IPS-18a (cell line): ENCODE measurements at regions not wholly inside any gene's neighbourhood (a gene's known extent, or its start where the extent isn't known, plus 50 kb on each side); places are given as distances from the start of the nearest gene placed in this dataset.
A peak's percentile ranks its signal among the peaks of the same experiment; 100 is the strongest.
"Not testable (repeated sequence)": the region's sequence is repeated elsewhere in the genome, so short reads cannot be mapped to it uniquely, and the experiment has no call there.

Experiments used
- H3K27ac ChIP-seq: one replicate; pipeline ENCODE4 v1.5.1; 2013; ENCODE audit warnings: low read length
- H3K27me3 ChIP-seq: one replicate; pipeline ENCODE4 v1.6.1; 2013; ENCODE audit warnings: mild to moderate bottlenecking, low read length; ENCODE audit not compliant: control insufficient read depth, insufficient read depth
- H3K36me3 ChIP-seq: one replicate; pipeline ENCODE4 v1.6.1; 2013; ENCODE audit warnings: low read depth, low read length; ENCODE audit not compliant: control insufficient read depth
- H3K4me1 ChIP-seq: one replicate; pipeline ENCODE4 v1.6.1; 2013; ENCODE audit warnings: low read depth, low read length; ENCODE audit not compliant: control insufficient read depth
- H3K4me3 ChIP-seq: one replicate; pipeline ENCODE4 v1.5.1; 2013; ENCODE audit warnings: low read length
- H3K9ac ChIP-seq: one replicate; pipeline ENCODE4 v1.6.1; 2013; ENCODE audit warnings: mild to moderate bottlenecking, low read length, moderate library complexity
- H3K9me3 ChIP-seq: one replicate; pipeline ENCODE4 v1.6.1; 2013; ENCODE audit warnings: low read depth, low read length; ENCODE audit not compliant: control insufficient read depth

GRCh38 chr2:89756616-89757015 is 1065.1 kb downstream of the RPIA start:
- not testable (repeated sequence) for H3K9ac ChIP-seq, H3K36me3 ChIP-seq, H3K4me3 ChIP-seq, H3K9me3 ChIP-seq, H3K4me1 ChIP-seq, H3K27ac ChIP-seq, H3K27me3 ChIP-seq

GRCh38 chr2:89758332-89759026 is 1067.0 kb downstream of the RPIA start:
- H3K27me3 ChIP-seq, H3K9ac ChIP-seq, H3K4me1 ChIP-seq, H3K27ac ChIP-seq, H3K9me3 ChIP-seq, H3K36me3 ChIP-seq, H3K4me3 ChIP-seq: not testable (repeated sequence)

GRCh38 chr2:89760762-89761161 is 1069.3 kb downstream of the RPIA start:
- H3K4me3 ChIP-seq, H3K9me3 ChIP-seq, H3K27ac ChIP-seq, H3K36me3 ChIP-seq, H3K27me3 ChIP-seq, H3K9ac ChIP-seq, H3K4me1 ChIP-seq: not testable (repeated sequence)

- H3K9me3 ChIP-seq, H3K36me3 ChIP-seq, H3K27me3 ChIP-seq, H3K27ac ChIP-seq, H3K4me1 ChIP-seq, H3K9ac ChIP-seq, H3K4me3 ChIP-seq: not testable (repeated sequence)
Measured at GRCh38 chr2:89761171-89761570, 1069.7 kb downstream of the RPIA start.

- not testable (repeated sequence) for H3K27ac ChIP-seq, H3K27me3 ChIP-seq, H3K4me3 ChIP-seq, H3K4me1 ChIP-seq, H3K9ac ChIP-seq, H3K9me3 ChIP-seq, H3K36me3 ChIP-seq
Measured at GRCh38 chr2:89761863-89762262, 1070.4 kb downstream of the RPIA start.

DNA sequence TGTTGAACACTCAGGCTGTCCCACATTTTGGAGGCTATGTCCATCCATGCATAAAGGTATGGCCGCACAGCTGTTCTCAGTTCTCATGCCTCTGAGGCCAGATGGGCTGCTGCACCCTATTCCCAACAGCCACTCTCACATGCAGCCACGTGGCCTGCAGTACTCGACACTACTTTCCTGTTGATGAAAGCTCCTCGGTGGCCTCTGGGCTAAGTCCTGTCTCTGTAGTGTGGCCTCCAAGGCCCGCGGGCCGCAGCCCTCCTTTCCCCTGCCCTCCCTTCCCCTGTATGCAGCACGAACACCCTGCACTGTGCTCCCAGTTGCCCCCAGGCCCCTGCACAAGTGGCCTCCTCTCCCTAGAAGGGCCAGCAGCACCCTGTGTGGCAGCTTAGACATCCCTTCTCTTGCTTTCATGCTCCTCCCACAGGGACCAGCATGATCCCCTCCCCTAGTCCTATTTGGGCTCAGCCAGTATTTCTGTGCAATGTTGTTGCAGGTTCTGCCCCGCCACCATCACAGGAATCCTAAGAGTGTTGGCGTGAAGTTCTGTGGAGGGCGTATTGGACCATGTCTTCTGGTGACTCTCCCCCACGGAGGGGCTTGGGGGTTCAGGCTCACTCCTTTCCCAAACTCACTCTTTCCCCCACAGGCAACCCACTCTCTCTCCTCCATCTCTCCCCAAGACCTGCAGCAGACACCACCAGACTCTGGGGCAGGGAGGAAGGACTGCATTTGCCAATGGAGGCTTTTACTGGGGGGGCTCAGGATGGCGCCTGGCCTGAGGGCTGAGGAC is 1071.2 kb downstream of the RPIA start:
- H3K4me1 ChIP-seq: not testable (repeated sequence)

DNA sequence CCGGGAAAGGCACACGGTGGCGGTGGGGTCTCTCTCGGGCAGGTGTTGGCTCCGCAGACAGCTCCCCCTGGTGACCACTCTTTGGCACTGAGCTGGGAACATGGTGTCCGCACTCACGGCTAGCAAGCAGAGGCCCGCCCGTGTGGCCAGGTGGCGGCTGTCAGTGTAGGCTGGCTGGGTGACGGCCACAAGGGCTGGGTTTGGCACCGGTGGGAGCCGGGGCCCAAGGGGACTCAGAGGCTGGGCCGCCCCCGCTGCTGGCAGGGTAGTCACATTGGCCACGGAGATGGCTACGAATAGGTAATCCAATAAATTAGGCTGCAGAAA is 1071.7 kb downstream of the RPIA start:
- H3K27me3 ChIP-seq: peaks cover 18% of the 10 kb centered on the region
- no peaks in the 10 kb centered on the region for H3K36me3 ChIP-seq
- H3K9me3 ChIP-seq: peaks cover 3% of the 10 kb centered on the region
- H3K9ac ChIP-seq: no peak overlapping the region
- H3K4me1 ChIP-seq: no peaks in the 10 kb centered on the region
- H3K4me3 ChIP-seq: peak overlapping the region; percentile 38
- no peak overlapping the region for H3K27ac ChIP-seq

More for the DNA sequence above, 1071.2 kb downstream of the RPIA start:
- H3K27ac ChIP-seq, H3K36me3 ChIP-seq, H3K4me3 ChIP-seq, H3K9me3 ChIP-seq, H3K9ac ChIP-seq: not testable (repeated sequence)
- H3K27me3 ChIP-seq: peaks cover 12% of the 10 kb centered on the region

DNA sequence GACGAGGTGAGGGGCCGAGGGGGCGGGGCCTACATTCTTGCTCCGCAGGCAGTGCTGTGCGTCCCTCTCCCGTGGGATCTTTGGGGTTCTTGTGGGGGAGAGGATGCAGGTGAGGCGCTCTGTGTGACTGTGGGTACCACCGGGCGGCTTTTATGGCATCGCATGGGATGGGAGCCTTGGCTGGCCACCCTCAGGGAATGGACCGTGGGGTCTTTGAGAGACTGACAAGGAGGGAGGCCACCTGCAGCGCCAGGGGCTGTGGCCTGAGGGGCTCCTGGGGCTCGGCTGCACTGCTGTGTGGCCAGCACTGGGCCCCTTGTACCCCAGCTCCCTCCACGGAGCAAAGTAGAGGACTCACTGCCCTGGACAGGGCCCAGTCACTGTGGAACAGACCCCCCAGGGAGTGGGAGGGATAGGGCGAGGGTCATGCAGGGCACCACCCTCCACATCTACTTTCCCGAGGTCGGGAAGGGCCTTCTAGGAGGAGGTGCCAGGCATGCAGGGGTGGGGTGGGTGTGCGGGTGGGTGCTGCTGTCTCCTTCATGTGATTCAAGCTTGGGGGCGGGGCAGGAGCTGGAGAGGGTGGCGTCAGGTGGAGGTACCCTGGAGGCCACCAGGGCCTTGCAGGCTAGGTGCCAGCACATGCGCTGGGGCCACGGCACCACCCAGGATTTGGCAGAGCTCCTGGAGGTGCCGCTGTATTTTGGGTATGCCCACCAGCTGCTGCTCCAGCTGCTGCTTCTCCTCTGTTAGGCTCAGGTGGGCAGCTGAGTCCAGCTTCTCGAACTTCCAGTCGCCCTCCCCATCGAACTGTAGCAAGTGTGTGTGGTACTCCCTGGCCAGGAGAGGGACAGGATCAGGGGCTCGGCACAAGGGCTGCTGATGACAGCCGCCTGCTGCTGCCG is 1072.4 kb downstream of the RPIA start:
- no peaks in the 10 kb centered on the region for H3K4me1 ChIP-seq
- no peaks in the 10 kb centered on the region for H3K36me3 ChIP-seq
- peaks cover 3% of the 10 kb centered on the region for H3K9me3 ChIP-seq
- no peak overlapping the region for H3K9ac ChIP-seq
- peak overlapping the region; percentile 38 for H3K4me3 ChIP-seq
- H3K27me3 ChIP-seq: peaks cover 24% of the 10 kb centered on the region
- no peak overlapping the region for H3K27ac ChIP-seq

DNA sequence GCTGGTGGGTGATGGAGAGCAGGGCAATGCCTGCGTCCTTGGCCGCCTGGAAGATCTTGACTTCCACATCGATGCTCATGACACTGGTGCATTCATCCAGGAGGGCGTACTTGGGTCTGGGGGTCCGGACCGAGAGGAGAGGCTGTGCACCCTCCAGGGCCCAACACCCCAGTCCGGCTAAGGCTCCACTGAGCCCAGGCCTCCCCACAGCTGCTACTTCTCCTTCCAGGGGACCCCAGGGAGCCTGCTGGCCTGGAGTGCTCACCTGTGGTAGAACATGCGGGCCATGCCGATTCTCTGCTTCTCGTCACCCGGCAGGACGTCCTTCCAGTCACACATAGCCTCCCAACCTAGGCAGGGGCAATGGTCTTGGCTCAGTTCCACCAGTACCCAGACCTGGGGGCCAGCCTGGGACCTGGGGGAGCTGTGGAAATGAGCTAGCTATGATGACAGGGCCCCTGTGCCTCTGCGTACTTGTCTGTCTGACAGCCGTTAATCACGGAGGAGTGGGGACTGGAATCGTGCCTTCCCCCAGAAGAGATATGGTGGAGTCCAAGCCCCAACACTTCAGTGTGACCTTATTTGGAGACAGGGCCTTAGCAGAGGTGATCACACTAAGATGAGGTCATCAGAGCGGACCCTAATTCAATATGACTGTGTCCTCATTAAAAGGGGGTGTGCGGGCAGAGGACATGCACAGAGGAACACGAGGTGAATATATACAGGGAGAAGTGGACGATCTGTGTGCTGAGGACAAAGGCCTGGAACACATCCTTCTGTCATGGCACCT is 1073.3 kb downstream of the RPIA start:
- not testable (repeated sequence) for H3K36me3 ChIP-seq, H3K9me3 ChIP-seq

GRCh38 chr2:89765361-89765718 is 1073.9 kb downstream of the RPIA start:
- not testable (repeated sequence) for H3K4me1 ChIP-seq

More for the DNA sequence above, 1073.3 kb downstream of the RPIA start:
- not testable (repeated sequence) for H3K4me1 ChIP-seq, H3K4me3 ChIP-seq, H3K27ac ChIP-seq, H3K9ac ChIP-seq
- peaks cover 29% of the 10 kb centered on the region for H3K27me3 ChIP-seq

More at GRCh38 chr2:89765361-89765718, 1073.9 kb downstream of the RPIA start:
- not testable (repeated sequence) for H3K9ac ChIP-seq, H3K4me3 ChIP-seq, H3K36me3 ChIP-seq, H3K27ac ChIP-seq, H3K9me3 ChIP-seq
- peaks cover 29% of the 10 kb centered on the region for H3K27me3 ChIP-seq
